Kidney capillary endothelial cell (primary cell): ENCODE measurements at regions not wholly inside any gene's neighbourhood (a gene's known extent, or its start where the extent isn't known, plus 50 kb on each side); places are given as distances from the start of the nearest gene placed in this dataset.

Source experiments
- DNase-seq: peaks from one replicate; pipeline ENCODE4 v3.0.0-alpha.2; 2018; ENCODE audit warnings: low spot score

- DNase-seq = no peak
Observed at GRCh38 chr3:66692042-66692765, 191.4 kb upstream of the LRIG1 start.

- DNase-seq = no peak
Observed at GRCh38 chr3:66692766-66693150, 191.9 kb upstream of the LRIG1 start.

GRCh38 chr3:66693461-66694031 lies 192.7 kb upstream of the LRIG1 start:
- no peak for DNase-seq

- DNase-seq = no peak
Observed at GRCh38 chr3:66702126-66702525, 201.3 kb upstream of the LRIG1 start.

GRCh38 chr3:66703501-66703900 lies 202.7 kb upstream of the LRIG1 start:
- no peak for DNase-seq

GRCh38 chr3:66705076-66705475 lies 204.3 kb upstream of the LRIG1 start:
- DNase-seq = no peak

GRCh38 chr3:66706890-66707289 lies 206.1 kb upstream of the LRIG1 start:
- no peak for DNase-seq

- no peak for DNase-seq
Observed at GRCh38 chr3:66709532-66709931, 208.7 kb upstream of the LRIG1 start.

- no peak for DNase-seq
Observed at GRCh38 chr3:66712210-66712609, 211.4 kb upstream of the LRIG1 start.

GRCh38 chr3:66713921-66714320 lies 213.1 kb upstream of the LRIG1 start:
- no peak for DNase-seq

GRCh38 chr3:66715806-66716205 lies 215.0 kb upstream of the LRIG1 start:
- DNase-seq = no peak

GRCh38 chr3:66717806-66718205 lies 217.0 kb upstream of the LRIG1 start:
- DNase-seq = no peak

GRCh38 chr3:66719796-66720356 lies 219.1 kb upstream of the LRIG1 start:
- DNase-seq = no peak

- DNase-seq = no peak
Observed at GRCh38 chr3:66720508-66720907, 219.7 kb upstream of the LRIG1 start.

- DNase-seq = peak; percentile 87
Observed at GRCh38 chr3:66722675-66723074, 221.9 kb upstream of the LRIG1 start.

- no peak for DNase-seq
Observed at GRCh38 chr3:66723231-66723630, 222.4 kb upstream of the LRIG1 start.

- DNase-seq = no peak
Observed at GRCh38 chr3:66729687-66730393, 229.0 kb upstream of the LRIG1 start.

GRCh38 chr3:66738625-66739365 lies 238.0 kb upstream of the LRIG1 start:
- no peak for DNase-seq

- DNase-seq = no peak
Observed at GRCh38 chr3:66740260-66740659, 239.4 kb upstream of the LRIG1 start.

GRCh38 chr3:66744521-66744920 lies 243.7 kb upstream of the LRIG1 start:
- no peak for DNase-seq

GRCh38 chr3:66744986-66745385 lies 244.2 kb upstream of the LRIG1 start:
- DNase-seq = no peak

GRCh38 chr3:66747261-66747660 lies 246.4 kb upstream of the LRIG1 start:
- DNase-seq = no peak
